HUES64 (cell line): ENCODE measurements at regions not wholly inside any gene's neighbourhood (a gene's known extent, or its start where the extent isn't known, plus 50 kb on each side); places are given as distances from the start of the nearest gene placed in this dataset.
"Not testable (repeated sequence)": the region's sequence is repeated elsewhere in the genome, so short reads cannot be mapped to it uniquely, and the experiment has no call there.

Experiments used
- H3K27ac ChIP-seq: 2 replicates; pipeline ENCODE4 v1.7.0; 2013; ENCODE audit warnings: low read depth, low read length, inconsistent platforms
- H3K27me3 ChIP-seq: 2 replicates; pipeline ENCODE4 v1.6.1; 2013; ENCODE audit warnings: mild to moderate bottlenecking, low read length; ENCODE audit not compliant: insufficient read depth
- H3K36me3 ChIP-seq: 2 replicates; pipeline ENCODE4 v1.6.1; 2013; ENCODE audit warnings: mild to moderate bottlenecking, low read length; ENCODE audit not compliant: insufficient read depth
- H3K4me1 ChIP-seq: 2 replicates; pipeline ENCODE4 v1.6.1; 2013; ENCODE audit warnings: mild to moderate bottlenecking, low read length, moderate library complexity; ENCODE audit not compliant: insufficient read depth
- H3K4me3 ChIP-seq: 2 replicates; pipeline ENCODE4 v1.5.1; 2013; ENCODE audit warnings: mild to moderate bottlenecking, low read length, moderate library complexity
- H3K9ac ChIP-seq: 2 replicates; pipeline ENCODE4 v1.6.1; 2013; ENCODE audit warnings: mild to moderate bottlenecking, low read depth, low read length
- H3K9me3 ChIP-seq: 2 replicates; pipeline ENCODE4 v1.6.1; 2013; ENCODE audit warnings: low read depth, low read length; ENCODE audit not compliant: insufficient read depth
- WGBS: fragments of 150-250, 120-280 bp; methylation state at CpG from one replicate; pipeline ENCODE4 v1.1.7; 2013; ENCODE audit warnings: missing lambda C conversion rate; 5-methylcytosine and 5-hydroxymethylcytosine counted together

- Histone ChIP-seq H3K36me3 (no peaks in the 10 kb centered on the region), H3K4me1 (no peaks in the 10 kb centered on the region), H3K27me3 (no peaks in the 10 kb centered on the region), H3K4me3 (no peak overlapping the region), H3K27ac (no peak overlapping the region), H3K9ac (no peak overlapping the region), H3K9me3 (no peaks in the 10 kb centered on the region)
Measured at GRCh38 chr9:11595756-11596155, 983.0 kb upstream of the PTPRD start.

GRCh38 chr9:11618241-11618805, 1005.5 kb upstream of the PTPRD start:
- Histone ChIP-seq H3K4me3 (no peak overlapping the region), H3K27me3 (no peaks in the 10 kb centered on the region), H3K9ac (no peak overlapping the region), H3K27ac (no peak overlapping the region), H3K9me3 (no peaks in the 10 kb centered on the region), H3K4me1 (no peaks in the 10 kb centered on the region), H3K36me3 (no peaks in the 10 kb centered on the region)
- WGBS = 97% methylated on average over 49 of the region's 49 CpGs

- no peaks in the 10 kb centered on the region for H3K27me3 ChIP-seq
- H3K4me1 ChIP-seq = no peaks in the 10 kb centered on the region
- H3K36me3 ChIP-seq = no peaks in the 10 kb centered on the region
- H3K27ac ChIP-seq = no peak overlapping the region
- no peaks in the 10 kb centered on the region for H3K9me3 ChIP-seq
- no peak overlapping the region for H3K9ac ChIP-seq
- WGBS = 100% methylated on average over 1 of the region's 1 CpG
- no peak overlapping the region for H3K4me3 ChIP-seq
Measured at GRCh38 chr9:11632691-11633090, 1019.9 kb upstream of the PTPRD start.

- H3K9ac ChIP-seq = no peak overlapping the region
- H3K9me3 ChIP-seq = no peaks in the 10 kb centered on the region
Measured at GRCh38 chr9:11646831-11647230, 1034.0 kb upstream of the PTPRD start.

GRCh38 chr9:11653867-11654266, 1039.3 kb upstream of the TYRP1 start:
- H3K9me3 ChIP-seq = no peaks in the 10 kb centered on the region
- H3K4me3 ChIP-seq = no peak overlapping the region
- no peaks in the 10 kb centered on the region for H3K36me3 ChIP-seq
- no peak overlapping the region for H3K9ac ChIP-seq
- H3K4me1 ChIP-seq = 0 out of 2 replicates have a peak, but pooled peaks cover 5% of the 10 kb centered on the region
- no peaks in the 10 kb centered on the region for H3K27me3 ChIP-seq
- 98% methylated on average over 2 of the region's 3 CpGs for WGBS
- no peak overlapping the region for H3K27ac ChIP-seq

More at GRCh38 chr9:11646831-11647230, 1034.0 kb upstream of the PTPRD start:
- H3K27ac ChIP-seq = no peak overlapping the region
- H3K27me3 ChIP-seq = no peaks in the 10 kb centered on the region
- 0 out of 2 replicates have a peak, but pooled peaks cover 5% of the 10 kb centered on the region for H3K4me1 ChIP-seq
- no CpG with 5 or more reads among the region's 1 CpG for WGBS
- no peak overlapping the region for H3K4me3 ChIP-seq
- H3K36me3 ChIP-seq = no peaks in the 10 kb centered on the region

- no CpG with 5 or more reads among the region's 1 CpG for WGBS
- H3K27ac ChIP-seq = no peak overlapping the region
- no peaks in the 10 kb centered on the region for H3K4me1 ChIP-seq
- H3K36me3 ChIP-seq = no peaks in the 10 kb centered on the region
- no peaks in the 10 kb centered on the region for H3K9me3 ChIP-seq
- no peak overlapping the region for H3K4me3 ChIP-seq
- H3K27me3 ChIP-seq = no peaks in the 10 kb centered on the region
- no peak overlapping the region for H3K9ac ChIP-seq
Measured at GRCh38 chr9:11663913-11664312, 1029.3 kb upstream of the TYRP1 start.

- no peak overlapping the region for H3K4me3 ChIP-seq
- no peaks in the 10 kb centered on the region for H3K4me1 ChIP-seq
- WGBS = 100% methylated on average over 1 of the region's 2 CpGs
- no peak overlapping the region for H3K9ac ChIP-seq
- no peaks in the 10 kb centered on the region for H3K9me3 ChIP-seq
- no peaks in the 10 kb centered on the region for H3K36me3 ChIP-seq
- H3K27me3 ChIP-seq = no peaks in the 10 kb centered on the region
- H3K27ac ChIP-seq = no peak overlapping the region
Measured at GRCh38 chr9:11676821-11677220, 1016.4 kb upstream of the TYRP1 start.

GRCh38 chr9:11686733-11687132, 1006.5 kb upstream of the TYRP1 start:
- Histone ChIP-seq H3K4me1 (no peaks in the 10 kb centered on the region), H3K4me3 (no peak overlapping the region), H3K36me3 (no peaks in the 10 kb centered on the region), H3K9ac (no peak overlapping the region), H3K27ac (no peak overlapping the region), H3K9me3 (no peaks in the 10 kb centered on the region), H3K27me3 (no peaks in the 10 kb centered on the region)

GRCh38 chr9:11697126-11697525, 996.1 kb upstream of the TYRP1 start:
- no peaks in the 10 kb centered on the region for H3K36me3 ChIP-seq
- no peaks in the 10 kb centered on the region for H3K9me3 ChIP-seq

GRCh38 chr9:11701706-11702105, 991.5 kb upstream of the TYRP1 start:
- H3K9me3 ChIP-seq = no peaks in the 10 kb centered on the region
- no peaks in the 10 kb centered on the region for H3K4me1 ChIP-seq
- WGBS = 85% methylated on average over 3 of the region's 3 CpGs
- H3K4me3 ChIP-seq = no peak overlapping the region
- H3K27ac ChIP-seq = no peak overlapping the region
- H3K27me3 ChIP-seq = no peaks in the 10 kb centered on the region
- no peaks in the 10 kb centered on the region for H3K36me3 ChIP-seq
- H3K9ac ChIP-seq = no peak overlapping the region

More at GRCh38 chr9:11697126-11697525, 996.1 kb upstream of the TYRP1 start:
- H3K27me3 ChIP-seq = no peaks in the 10 kb centered on the region
- no peak overlapping the region for H3K27ac ChIP-seq
- H3K4me1 ChIP-seq = no peaks in the 10 kb centered on the region
- no peak overlapping the region for H3K9ac ChIP-seq
- no peak overlapping the region for H3K4me3 ChIP-seq

- no peak overlapping the region for H3K9ac ChIP-seq
- H3K4me1 ChIP-seq = no peaks in the 10 kb centered on the region
- no peaks in the 10 kb centered on the region for H3K27me3 ChIP-seq
- no peaks in the 10 kb centered on the region for H3K9me3 ChIP-seq
- 100% methylated on average over 1 of the region's 2 CpGs for WGBS
- no peak overlapping the region for H3K27ac ChIP-seq
- no peak overlapping the region for H3K4me3 ChIP-seq
- H3K36me3 ChIP-seq = no peaks in the 10 kb centered on the region
Measured at GRCh38 chr9:11702548-11702947, 990.6 kb upstream of the TYRP1 start.

GRCh38 chr9:11704198-11704597, 989.0 kb upstream of the TYRP1 start:
- not testable (repeated sequence) for H3K27ac ChIP-seq, H3K4me3 ChIP-seq, H3K9ac ChIP-seq, H3K27me3 ChIP-seq, H3K9me3 ChIP-seq, H3K36me3 ChIP-seq, H3K4me1 ChIP-seq
- 88% methylated on average over 1 of the region's 1 CpG for WGBS
